ENCODE measurements at regions not wholly inside any gene's neighbourhood (a gene's known extent, or its start where the extent isn't known, plus 50 kb on each side); places are given as distances from the start of the nearest gene placed in this dataset.

GRCh38 chr7:156309016-156309620, 331.5 kb upstream of the RNF32 start:
- H3K27ac ChIP-seq (ENCODE audit: low read depth, low read length): no peak overlapping the region
- no peak overlapping the region for H2AFZ ChIP-seq (ENCODE audit: low read depth, low read length)
- DNase-seq (ENCODE audit: low read depth) (no peak), FAIRE-seq (no peak)
- Mint-ChIP-seq H3K4me1 (ENCODE audit: low read depth, unreplicated experiment) (no peaks in the 10 kb centered on the region), H3K36me3 (ENCODE audit: low read depth, unreplicated experiment) (no peaks in the 10 kb centered on the region), H3K27me3 (ENCODE audit: low read depth, unreplicated experiment) (peaks cover 19% of the 10 kb centered on the region), H3K4me3 (ENCODE audit: unreplicated experiment) (no peak overlapping the region), H3K27ac (ENCODE audit: unreplicated experiment) (no peak overlapping the region), H3K9me3 (ENCODE audit: unreplicated experiment) (no peaks in the 10 kb centered on the region)
- no peak overlapping the region for H3K9ac ChIP-seq (ENCODE audit: low read length)
- no peaks in the 10 kb centered on the region for H4K20me1 ChIP-seq (ENCODE audit: insufficient read depth, low read length)
- no peak for TF ChIP-seq EZH2 (IDR thresholded peaks at IDR 0.05; ENCODE audit: insufficient read depth, low read length)
- TF ChIP-seq CTCF (IDR thresholded peaks at IDR 0.05; ENCODE audit: insufficient read depth, low read depth, low read length): no peak
- no peaks in the 10 kb centered on the region for H3K9me3 ChIP-seq (ENCODE audit: insufficient read depth, low read depth, low read length)
- no peaks in the 10 kb centered on the region for H3K27me3 ChIP-seq (ENCODE audit: insufficient read depth, low read length)
- no peak overlapping the region for H3K4me2 ChIP-seq (ENCODE audit: low read length)
- H3K4me3 ChIP-seq (ENCODE audit: insufficient read depth, low read depth, low read length): no peak overlapping the region
- no peaks in the 10 kb centered on the region for H3K79me2 ChIP-seq (ENCODE audit: insufficient read depth, low read length)
- no peaks in the 10 kb centered on the region for H3K4me1 ChIP-seq (ENCODE audit: insufficient read depth, low read length)
- no peaks in the 10 kb centered on the region for H3K36me3 ChIP-seq (ENCODE audit: insufficient read depth, low read length)

DNA sequence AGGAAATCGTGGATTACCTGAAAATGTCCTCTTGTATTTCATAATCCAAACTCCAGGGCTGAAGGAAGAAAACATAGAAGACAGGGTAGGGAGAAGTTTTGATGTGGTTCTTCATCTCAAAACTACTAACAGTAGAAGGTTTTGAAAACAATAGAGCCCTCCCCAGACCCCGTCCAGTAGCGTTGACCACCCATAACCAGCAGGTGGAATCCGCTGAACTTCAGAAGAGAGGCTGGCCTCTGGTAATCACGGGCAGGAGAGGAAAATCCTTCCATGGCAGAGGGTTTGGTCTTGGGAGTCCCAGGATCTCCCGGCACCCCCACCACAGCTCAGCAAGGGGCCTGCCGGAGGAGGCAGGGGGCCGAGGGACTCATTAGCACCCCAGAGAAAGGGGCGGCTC, 333.4 kb upstream of the RNF32 start:
- Mint-ChIP-seq H3K4me3 (ENCODE audit: unreplicated experiment) (no peak overlapping the region), H3K27ac (ENCODE audit: unreplicated experiment) (no peak overlapping the region), H3K36me3 (ENCODE audit: low read depth, unreplicated experiment) (no peaks in the 10 kb centered on the region), H3K4me1 (ENCODE audit: low read depth, unreplicated experiment) (no peaks in the 10 kb centered on the region), H3K27me3 (ENCODE audit: low read depth, unreplicated experiment) (peaks cover 14% of the 10 kb centered on the region), H3K9me3 (ENCODE audit: unreplicated experiment) (no peaks in the 10 kb centered on the region)
- no peak overlapping the region for H2AFZ ChIP-seq (ENCODE audit: low read depth, low read length)
- H3K9ac ChIP-seq (ENCODE audit: low read length): no peak overlapping the region
- H4K20me1 ChIP-seq (ENCODE audit: insufficient read depth, low read length): no peaks in the 10 kb centered on the region
- FAIRE-seq (no peak), DNase-seq (ENCODE audit: low read depth) (no peak)
- TF ChIP-seq CTCF (IDR thresholded peaks at IDR 0.05; ENCODE audit: insufficient read depth, low read depth, low read length) (no peak), EZH2 (IDR thresholded peaks at IDR 0.05; ENCODE audit: insufficient read depth, low read length) (no peak)
- H3K27ac ChIP-seq (ENCODE audit: low read depth, low read length): no peak overlapping the region
- no peaks in the 10 kb centered on the region for H3K4me1 ChIP-seq (ENCODE audit: insufficient read depth, low read length)
- H3K4me3 ChIP-seq (ENCODE audit: insufficient read depth, low read depth, low read length): no peak overlapping the region
- H3K9me3 ChIP-seq (ENCODE audit: insufficient read depth, low read depth, low read length): no peaks in the 10 kb centered on the region
- no peaks in the 10 kb centered on the region for H3K27me3 ChIP-seq (ENCODE audit: insufficient read depth, low read length)
- H3K36me3 ChIP-seq (ENCODE audit: insufficient read depth, low read length): no peaks in the 10 kb centered on the region
- H3K79me2 ChIP-seq (ENCODE audit: insufficient read depth, low read length): no peaks in the 10 kb centered on the region
- H3K4me2 ChIP-seq (ENCODE audit: low read length): no peak overlapping the region

DNA sequence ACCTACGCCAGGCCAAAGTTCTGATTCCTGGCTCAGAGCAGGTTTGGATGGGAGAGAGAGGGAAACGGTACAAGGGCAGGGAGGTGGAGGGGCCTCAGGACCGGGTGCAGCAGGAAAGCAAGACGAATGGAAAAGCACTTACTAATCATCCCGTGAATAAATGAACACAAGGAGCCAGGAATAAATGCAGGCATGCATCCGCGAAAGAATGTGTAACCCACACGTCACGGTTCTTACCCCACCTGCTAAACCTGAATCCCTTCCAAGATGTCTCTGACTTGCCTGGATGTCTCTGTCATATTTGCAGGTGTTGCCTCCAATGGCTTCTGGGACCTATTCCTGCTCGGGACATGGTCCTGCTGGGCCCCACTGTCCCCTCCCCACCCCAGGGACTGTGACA, 335.2 kb upstream of the RNF32 start:
- H2AFZ ChIP-seq (ENCODE audit: low read depth, low read length): no peak overlapping the region
- Mint-ChIP-seq H3K27me3 (ENCODE audit: low read depth, unreplicated experiment) (peaks cover 13% of the 10 kb centered on the region), H3K27ac (ENCODE audit: unreplicated experiment) (no peak overlapping the region), H3K4me3 (ENCODE audit: unreplicated experiment) (no peak overlapping the region), H3K4me1 (ENCODE audit: low read depth, unreplicated experiment) (no peaks in the 10 kb centered on the region), H3K9me3 (ENCODE audit: unreplicated experiment) (peaks cover 3% of the 10 kb centered on the region), H3K36me3 (ENCODE audit: low read depth, unreplicated experiment) (no peaks in the 10 kb centered on the region)
- no peaks in the 10 kb centered on the region for H4K20me1 ChIP-seq (ENCODE audit: insufficient read depth, low read length)
- no peak overlapping the region for H3K4me3 ChIP-seq (ENCODE audit: insufficient read depth, low read depth, low read length)
- no peaks in the 10 kb centered on the region for H3K27me3 ChIP-seq (ENCODE audit: insufficient read depth, low read length)
- no peak for TF ChIP-seq CTCF (IDR thresholded peaks at IDR 0.05; ENCODE audit: insufficient read depth, low read depth, low read length)
- TF ChIP-seq EZH2 (IDR thresholded peaks at IDR 0.05; ENCODE audit: insufficient read depth, low read length): no peak
- no peak overlapping the region for H3K27ac ChIP-seq (ENCODE audit: low read depth, low read length)
- no peak overlapping the region for H3K9ac ChIP-seq (ENCODE audit: low read length)
- no peak for FAIRE-seq
- H3K4me1 ChIP-seq (ENCODE audit: insufficient read depth, low read length): no peaks in the 10 kb centered on the region
- H3K79me2 ChIP-seq (ENCODE audit: insufficient read depth, low read length): no peaks in the 10 kb centered on the region
- H3K4me2 ChIP-seq (ENCODE audit: low read length): no peak overlapping the region
- no peaks in the 10 kb centered on the region for H3K9me3 ChIP-seq (ENCODE audit: insufficient read depth, low read depth, low read length)
- no peak for DNase-seq (ENCODE audit: low read depth)
- H3K36me3 ChIP-seq (ENCODE audit: insufficient read depth, low read length): no peaks in the 10 kb centered on the region
